Stimulated activated CD4-positive, alpha-beta T cell treated with anti-CD3 and anti-CD28 coated beads, Interleukin-2, amount 100 ng/mL, for 48 hours (primary cell): ENCODE measurements at regions not wholly inside any gene's neighbourhood (a gene's known extent, or its start where the extent isn't known, plus 50 kb on each side); places are given as distances from the start of the nearest gene placed in this dataset.
A peak's percentile ranks its signal among the peaks of the same experiment; 100 is the strongest.
"Not testable (repeated sequence)": the region's sequence is repeated elsewhere in the genome, so short reads cannot be mapped to it uniquely, and the experiment has no call there.

Source experiments
- DNase-seq, 2 donors: peaks; one replicate each; pipeline ENCODE4 v3.0.0-alpha.2; 2020

DNA sequence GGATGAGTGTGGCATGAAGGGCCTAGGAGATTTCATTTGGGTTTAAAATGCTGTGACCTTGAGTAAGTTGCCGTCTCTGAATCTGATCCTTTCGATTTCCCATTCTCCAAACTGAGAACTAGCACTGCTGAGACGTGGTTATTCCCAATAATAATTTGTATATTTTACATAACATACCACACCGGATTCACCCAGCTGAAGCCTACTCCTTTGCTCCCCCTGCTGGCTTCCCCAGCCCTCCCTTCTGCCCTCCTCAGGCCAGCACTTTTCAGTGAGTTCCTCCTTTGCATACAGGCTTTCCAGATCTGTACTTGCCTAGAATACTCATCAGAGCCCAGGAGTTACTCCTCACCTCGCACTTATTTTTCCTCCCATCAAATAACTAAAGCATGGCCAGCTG lies 255.1 kb downstream of the OR4F29 start:
- DNase-seq, result not testable (repeated sequence)

DNA sequence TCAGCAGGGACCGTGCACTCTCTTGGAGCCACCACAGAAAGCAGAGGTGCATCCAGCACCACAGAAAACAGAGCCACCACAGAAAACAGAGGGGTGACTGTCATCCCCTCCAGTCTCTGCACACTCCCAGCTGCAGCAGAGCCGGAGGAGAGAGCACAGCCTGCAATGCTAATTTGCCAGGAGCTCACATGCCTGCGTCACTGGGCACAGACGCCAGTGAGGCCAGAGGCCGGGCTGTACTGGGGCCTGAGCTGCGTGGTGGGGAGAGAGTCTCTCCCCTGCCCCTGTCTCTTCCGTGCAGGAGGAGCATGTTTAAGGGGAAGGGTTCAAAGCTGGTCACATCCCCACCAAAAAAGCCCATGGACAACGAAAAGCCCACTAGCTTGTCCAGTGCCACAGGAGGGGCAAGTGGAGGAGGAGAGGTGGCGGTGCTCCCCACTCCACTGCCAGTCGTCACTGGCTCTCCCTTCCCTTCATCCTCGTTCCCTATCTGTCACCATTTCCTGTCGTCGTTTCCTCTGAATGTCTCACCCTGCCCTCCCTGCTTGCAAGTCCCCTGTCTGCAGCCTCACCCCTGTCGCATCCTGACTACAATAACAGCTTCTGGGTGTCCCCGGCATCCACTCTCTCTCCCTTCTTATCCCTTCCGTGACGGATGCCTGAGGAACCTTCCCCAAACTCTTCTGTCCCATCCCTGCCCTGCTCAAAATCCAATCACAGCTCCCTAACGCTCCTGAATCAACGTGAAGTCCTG lies 260.0 kb downstream of the OR4F29 start:
- DNase-seq, result not testable (repeated sequence)

GRCh38 chr1:190678-191077 lies 260.8 kb downstream of the OR4F29 start:
- DNase-seq, result not testable (repeated sequence)

GRCh38 chr1:189915-190314 lies 261.6 kb downstream of the OR4F29 start:
- DNase-seq, result not testable (repeated sequence)

DNA sequence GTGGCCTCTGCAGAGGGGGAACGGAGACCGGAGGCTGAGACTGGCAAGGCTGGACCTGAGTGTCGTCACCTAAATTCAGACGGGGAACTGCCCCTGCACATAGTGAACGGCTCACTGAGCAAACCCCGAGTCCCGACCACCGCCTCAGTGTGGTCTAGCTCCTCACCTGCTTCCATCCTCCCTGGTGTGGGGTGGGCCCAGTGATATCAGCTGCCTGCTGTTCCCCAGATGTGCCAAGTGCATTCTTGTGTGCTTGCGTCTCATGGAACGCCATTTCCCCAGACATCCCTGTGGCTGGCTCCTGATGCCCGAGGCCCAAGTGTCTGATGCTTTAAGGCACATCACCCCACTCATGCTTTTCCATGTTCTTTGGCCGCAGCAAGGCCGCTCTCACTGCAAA lies 262.2 kb downstream of the OR4F29 start:
- not testable (repeated sequence) for DNase-seq

DNA sequence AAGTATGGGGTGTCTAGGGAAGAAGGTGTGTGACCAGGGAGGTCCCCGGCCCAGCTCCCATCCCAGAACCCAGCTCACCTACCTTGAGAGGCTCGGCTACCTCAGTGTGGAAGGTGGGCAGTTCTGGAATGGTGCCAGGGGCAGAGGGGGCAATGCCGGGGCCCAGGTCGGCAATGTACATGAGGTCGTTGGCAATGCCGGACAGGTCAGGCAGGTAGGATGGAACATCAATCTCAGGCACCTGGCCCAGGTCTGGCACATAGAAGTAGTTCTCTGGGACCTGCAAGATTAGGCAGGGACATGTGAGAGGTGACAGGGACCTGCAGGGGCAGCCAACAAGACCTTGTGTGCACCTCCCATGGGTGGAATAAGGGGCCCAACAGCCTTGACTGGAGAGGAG lies 264.2 kb downstream of the OR4F29 start:
- not testable (repeated sequence) for DNase-seq

DNA sequence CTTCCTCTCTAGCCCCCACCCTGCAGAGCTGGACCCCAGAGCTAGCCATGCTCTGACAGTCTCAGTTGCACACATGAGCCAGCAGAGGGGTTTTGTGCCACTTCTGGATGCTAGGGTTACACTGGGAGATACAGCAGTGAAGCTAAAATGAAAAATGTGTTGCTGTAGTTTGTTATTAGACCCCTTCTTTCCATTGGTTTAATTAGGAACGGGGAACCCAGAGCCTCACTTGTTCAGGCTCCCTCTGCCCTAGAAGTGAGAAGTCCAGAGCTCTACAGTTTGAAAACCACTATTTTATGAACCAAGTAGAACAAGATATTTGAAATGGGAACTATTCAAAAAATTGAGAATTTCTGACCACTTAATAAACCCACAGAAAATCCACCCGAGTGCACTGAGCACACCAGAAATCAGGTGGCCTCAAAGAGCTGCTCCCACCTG lies 264.8 kb downstream of the OR4F29 start:
- DNase-seq, result not testable (repeated sequence)

DNA sequence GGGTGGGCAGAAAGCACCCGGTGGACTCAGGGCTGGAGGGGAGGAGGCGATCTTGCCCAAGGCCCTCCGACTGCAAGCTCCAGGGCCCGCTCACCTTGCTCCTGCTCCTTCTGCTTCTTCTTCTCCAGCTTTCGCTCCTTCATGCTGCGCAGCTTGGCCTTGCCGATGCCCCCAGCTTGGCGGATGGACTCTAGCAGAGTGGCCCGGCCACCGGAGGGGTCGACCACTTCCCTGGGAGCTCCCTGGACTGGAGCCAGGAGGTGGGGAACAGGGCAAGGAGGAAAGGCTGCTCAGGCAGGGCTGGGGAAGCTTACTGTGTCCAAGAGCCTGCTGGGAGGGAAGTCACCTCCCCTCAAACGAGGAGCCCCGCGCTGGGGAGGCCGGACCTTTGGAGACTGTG lies 265.3 kb downstream of the OR4F29 start:
- not testable (repeated sequence) for DNase-seq

DNA sequence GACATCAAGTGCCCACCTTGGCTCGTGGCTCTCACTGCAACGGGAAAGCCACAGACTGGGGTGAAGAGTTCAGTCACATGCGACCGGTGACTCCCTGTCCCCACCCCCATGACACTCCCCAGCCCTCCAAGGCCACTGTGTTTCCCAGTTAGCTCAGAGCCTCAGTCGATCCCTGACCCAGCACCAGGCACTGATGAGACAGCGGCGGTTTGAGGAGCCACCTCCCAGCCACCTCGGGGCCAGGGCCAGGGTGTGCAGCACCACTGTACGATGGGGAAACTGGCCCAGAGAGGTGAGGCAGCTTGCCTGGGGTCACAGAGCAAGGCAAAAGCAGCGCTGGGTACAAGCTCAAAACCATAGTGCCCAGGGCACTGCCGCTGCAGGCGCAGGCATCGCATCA lies 266.0 kb downstream of the OR4F29 start:
- not testable (repeated sequence) for DNase-seq

DNA sequence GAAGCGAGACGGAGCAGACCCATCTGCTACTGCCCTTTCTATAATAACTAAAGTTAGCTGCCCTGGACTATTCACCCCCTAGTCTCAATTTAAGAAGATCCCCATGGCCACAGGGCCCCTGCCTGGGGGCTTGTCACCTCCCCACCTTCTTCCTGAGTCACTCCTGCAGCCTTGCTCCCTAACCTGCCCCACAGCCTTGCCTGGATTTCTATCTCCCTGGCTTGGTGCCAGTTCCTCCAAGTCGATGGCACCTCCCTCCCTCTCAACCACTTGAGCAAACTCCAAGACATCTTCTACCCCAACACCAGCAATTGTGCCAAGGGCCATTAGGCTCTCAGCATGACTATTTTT lies 267.2 kb downstream of the OR4F29 start:
- DNase-seq, result not testable (repeated sequence)

DNA sequence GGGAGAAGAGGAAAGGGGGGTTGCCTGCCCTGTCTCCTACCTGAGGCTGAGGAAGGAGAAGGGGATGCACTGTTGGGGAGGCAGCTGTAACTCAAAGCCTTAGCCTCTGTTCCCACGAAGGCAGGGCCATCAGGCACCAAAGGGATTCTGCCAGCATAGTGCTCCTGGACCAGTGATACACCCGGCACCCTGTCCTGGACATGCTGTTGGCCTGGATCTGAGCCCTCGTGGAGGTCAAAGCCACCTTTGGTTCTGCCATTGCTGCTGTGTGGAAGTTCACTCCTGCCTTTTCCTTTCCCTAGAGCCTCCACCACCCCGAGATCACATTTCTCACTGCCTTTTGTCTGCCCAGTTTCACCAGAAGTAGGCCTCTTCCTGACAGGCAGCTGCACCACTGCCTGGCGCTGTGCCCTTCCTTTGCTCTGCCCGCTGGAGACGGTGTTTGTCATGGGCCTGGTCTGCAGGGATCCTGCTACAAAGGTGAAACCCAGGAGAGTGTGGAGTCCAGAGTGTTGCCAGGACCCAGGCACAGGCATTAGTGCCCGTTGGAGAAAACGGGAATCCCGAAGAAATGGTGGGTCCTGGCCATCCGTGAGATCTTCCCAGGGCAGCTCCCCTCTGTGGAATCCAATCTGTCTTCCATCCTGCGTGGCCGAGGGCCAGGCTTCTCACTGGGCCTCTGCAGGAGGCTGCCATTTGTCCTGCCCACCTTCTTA lies 267.7 kb downstream of the OR4F29 start:
- not testable (repeated sequence) for DNase-seq

DNA sequence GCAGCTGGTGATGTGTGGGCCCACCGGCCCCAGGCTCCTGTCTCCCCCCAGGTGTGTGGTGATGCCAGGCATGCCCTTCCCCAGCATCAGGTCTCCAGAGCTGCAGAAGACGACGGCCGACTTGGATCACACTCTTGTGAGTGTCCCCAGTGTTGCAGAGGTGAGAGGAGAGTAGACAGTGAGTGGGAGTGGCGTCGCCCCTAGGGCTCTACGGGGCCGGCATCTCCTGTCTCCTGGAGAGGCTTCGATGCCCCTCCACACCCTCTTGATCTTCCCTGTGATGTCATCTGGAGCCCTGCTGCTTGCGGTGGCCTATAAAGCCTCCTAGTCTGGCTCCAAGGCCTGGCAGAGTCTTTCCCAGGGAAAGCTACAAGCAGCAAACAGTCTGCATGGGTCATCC lies 268.4 kb downstream of the OR4F29 start:
- DNase-seq, result not testable (repeated sequence)

GRCh38 chr1:182631-183030 lies 268.8 kb downstream of the OR4F29 start:
- not testable (repeated sequence) for DNase-seq

- peak in 1 of 2 donors; percentile 37 for DNase-seq
These were observed 269.9 kb downstream of the OR4F29 start for GRCh38 chr1:181247-182216.

- DNase-seq, result not testable (repeated sequence)
These were observed 270.7 kb downstream of the OR4F29 start for GRCh38 chr1:180749-181205.

DNA sequence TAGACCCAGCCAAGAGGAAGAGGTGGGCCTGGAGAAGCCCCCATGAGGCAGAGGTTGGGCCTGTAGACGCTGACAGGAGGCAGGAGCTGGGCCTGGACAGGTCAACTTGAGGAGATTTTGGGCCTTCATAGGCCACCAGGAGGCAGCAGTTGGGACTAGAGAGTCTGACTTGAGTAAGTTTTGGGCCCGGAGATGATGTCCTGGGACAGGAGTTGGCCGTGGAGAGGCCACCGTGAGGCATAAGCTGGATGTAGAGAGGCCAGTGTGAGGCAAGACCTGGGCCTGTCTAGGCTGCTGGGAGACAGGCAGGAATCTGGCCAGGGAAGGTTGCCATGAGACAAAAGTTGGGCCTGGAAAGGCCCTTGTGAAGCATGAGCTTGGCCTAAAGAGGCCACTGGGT lies 312.6 kb downstream of the OR4F29 start:
- DNase-seq, result not testable (repeated sequence)

DNA sequence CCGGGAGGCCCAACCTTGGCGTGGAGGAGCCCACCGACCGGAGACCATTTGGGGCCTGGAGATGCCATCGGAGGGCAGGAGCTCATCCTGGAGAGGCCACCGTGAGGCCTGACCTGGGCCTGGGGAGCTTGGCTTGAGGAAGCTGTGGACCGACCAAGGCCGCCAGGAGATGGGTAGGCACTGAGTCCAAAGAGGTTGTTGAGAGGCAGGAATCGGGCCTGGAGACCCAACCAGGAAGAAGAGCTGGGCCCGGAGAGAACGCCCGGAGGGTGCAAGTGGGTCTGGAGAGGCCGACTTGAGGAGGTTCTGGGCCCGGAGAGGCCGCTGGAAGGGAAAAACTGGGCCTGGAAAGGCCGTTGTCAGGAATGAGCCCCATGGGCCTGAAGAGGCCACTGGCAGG lies 313.8 kb downstream of the OR4F29 start:
- DNase-seq, result not testable (repeated sequence)

- DNase-seq, result not testable (repeated sequence)
These were observed 315.0 kb downstream of the OR4F29 start for GRCh38 chr1:136344-136932.

GRCh38 chr1:134936-135335 lies 316.5 kb downstream of the OR4F29 start:
- not testable (repeated sequence) for DNase-seq

GRCh38 chr1:118440-118839 lies 333.0 kb downstream of the OR4F29 start:
- DNase-seq, result not testable (repeated sequence)

DNA sequence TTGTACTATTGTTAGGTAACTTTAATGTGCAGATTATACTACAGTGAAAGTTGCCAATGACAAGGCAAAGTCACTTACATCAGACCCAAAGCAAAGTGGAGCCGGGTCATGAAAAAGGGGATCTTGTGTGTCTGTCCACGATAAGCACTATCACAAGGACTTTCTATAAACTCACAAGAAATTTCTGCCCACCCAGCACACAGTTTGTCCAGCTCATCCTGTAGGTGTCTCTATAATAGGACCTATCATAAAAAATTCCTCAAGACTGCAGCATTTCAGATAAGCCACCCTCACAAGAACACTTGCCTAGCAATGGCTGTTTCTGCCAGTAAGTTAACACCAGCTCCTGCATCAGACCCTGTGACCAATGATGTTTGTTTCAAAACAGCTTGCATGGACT lies 335.9 kb downstream of the OR4F29 start:
- DNase-seq, result not testable (repeated sequence)

DNA sequence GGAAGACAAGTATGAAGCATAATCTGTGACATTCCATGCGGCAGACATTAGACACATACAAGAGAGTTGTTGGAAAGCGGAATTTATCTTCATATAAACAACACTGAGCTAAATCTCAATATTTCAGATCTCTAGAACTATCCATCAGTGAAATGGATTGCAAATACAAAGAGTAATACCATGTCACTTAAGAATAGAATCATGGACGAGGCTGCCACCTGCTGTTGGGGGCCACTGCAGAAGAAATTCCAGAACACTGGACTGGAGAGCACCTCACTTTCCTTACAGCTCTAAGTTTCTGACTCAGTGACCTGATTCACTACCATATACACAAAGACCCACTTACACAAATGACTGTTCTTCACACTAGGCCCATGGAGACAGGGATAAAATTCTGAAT lies 346.7 kb downstream of the OR4F29 start:
- not testable (repeated sequence) for DNase-seq
